ENCODE measurements at regions not wholly inside any gene's neighbourhood (a gene's known extent, or its start where the extent isn't known, plus 50 kb on each side); places are given as distances from the start of the nearest gene placed in this dataset.

- DNase-seq (ENCODE audit: low read depth, low spot score) (no peak), ATAC-seq (no peak)
- 0 out of 2 replicates have a peak, but pooled peaks cover 3% of the 10 kb centered on the region for H3K9me3 ChIP-seq (ENCODE audit: control insufficient read depth, insufficient read depth, low read depth, low read length)
- H3K27ac ChIP-seq (ENCODE audit: low read length) = peak overlapping the region; percentile 23; the same call in 1 of the 2 replicates
- TF ChIP-seq TCF7L2 (IDR thresholded peaks at IDR 0.05; ENCODE audit: low read depth, low read length) (no peak), SIN3A (IDR thresholded peaks at IDR 0.05; ENCODE audit: borderline replicate concordance, insufficient read depth, low read depth, low read length) (no peak), POLR2AphosphoS5 (IDR thresholded peaks at IDR 0.05; ENCODE audit: low read depth, low read length) (no peak), REST (IDR thresholded peaks at IDR 0.05; ENCODE audit: insufficient read depth in 1 of 2, low read depth in 2 of 2, low read length in 1 of 2) (no peak)
- TF ChIP-seq, protein P1, sequence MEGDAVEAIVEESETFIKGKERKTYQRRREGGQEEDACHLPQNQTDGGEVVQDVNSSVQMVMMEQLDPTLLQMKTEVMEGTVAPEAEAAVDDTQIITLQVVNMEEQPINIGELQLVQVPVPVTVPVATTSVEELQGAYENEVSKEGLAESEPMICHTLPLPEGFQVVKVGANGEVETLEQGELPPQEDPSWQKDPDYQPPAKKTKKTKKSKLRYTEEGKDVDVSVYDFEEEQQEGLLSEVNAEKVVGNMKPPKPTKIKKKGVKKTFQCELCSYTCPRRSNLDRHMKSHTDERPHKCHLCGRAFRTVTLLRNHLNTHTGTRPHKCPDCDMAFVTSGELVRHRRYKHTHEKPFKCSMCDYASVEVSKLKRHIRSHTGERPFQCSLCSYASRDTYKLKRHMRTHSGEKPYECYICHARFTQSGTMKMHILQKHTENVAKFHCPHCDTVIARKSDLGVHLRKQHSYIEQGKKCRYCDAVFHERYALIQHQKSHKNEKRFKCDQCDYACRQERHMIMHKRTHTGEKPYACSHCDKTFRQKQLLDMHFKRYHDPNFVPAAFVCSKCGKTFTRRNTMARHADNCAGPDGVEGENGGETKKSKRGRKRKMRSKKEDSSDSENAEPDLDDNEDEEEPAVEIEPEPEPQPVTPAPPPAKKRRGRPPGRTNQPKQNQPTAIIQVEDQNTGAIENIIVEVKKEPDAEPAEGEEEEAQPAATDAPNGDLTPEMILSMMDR (IDR thresholded peaks at IDR 0.05) = no peak
- H3K27me3 ChIP-seq (ENCODE audit: control insufficient read depth, insufficient read depth, low read length) = no peaks in the 10 kb centered on the region
- no peak overlapping the region for H3K4me3 ChIP-seq (ENCODE audit: low read depth in 2 of 2, low read length in 2 of 2)
- no peaks in the 10 kb centered on the region for H3K4me1 ChIP-seq (ENCODE audit: control insufficient read depth, insufficient read depth, low read length)
- POLR2A ChIA-PET = no interaction called here
- CTCF ChIA-PET = no interaction called here
- BruUV-seq (replicated peaks) = no TSS peak
- in situ Hi-C loops (cut with HindIII; ENCODE audit: low pct_unique_long_range_greater_than_20kb, low sequenced_read_pairs) = no loop called here
- no peaks in the 10 kb centered on the region for H3K36me3 ChIP-seq (ENCODE audit: control insufficient read depth, insufficient read depth, low read length)
- intact Hi-C loops (cut with micrococcal nuclease; ENCODE audit: unreplicated experiment) = no loop called here
Observed at GRCh38 chr5:96176022-96176421, 214.4 kb upstream of the ELL2 start.

GRCh38 chr5:96175090-96175489 is 213.4 kb upstream of the ELL2 start:
- in situ Hi-C loops (cut with HindIII; ENCODE audit: low pct_unique_long_range_greater_than_20kb, low sequenced_read_pairs) = no loop called here
- Histone ChIP-seq H3K4me3 (ENCODE audit: low read depth in 2 of 2, low read length in 2 of 2) (no peak overlapping the region), H3K27ac (ENCODE audit: low read length) (no peak overlapping the region), H3K36me3 (ENCODE audit: control insufficient read depth, insufficient read depth, low read length) (no peaks in the 10 kb centered on the region), H3K4me1 (ENCODE audit: control insufficient read depth, insufficient read depth, low read length) (no peaks in the 10 kb centered on the region), H3K9me3 (ENCODE audit: control insufficient read depth, insufficient read depth, low read depth, low read length) (0 out of 2 replicates have a peak, but pooled peaks cover 3% of the 10 kb centered on the region), H3K27me3 (ENCODE audit: control insufficient read depth, insufficient read depth, low read length) (no peaks in the 10 kb centered on the region)
- CTCF ChIA-PET = no interaction called here
- DNase-seq (ENCODE audit: low read depth, low spot score) = no peak
- TF ChIP-seq SIN3A (IDR thresholded peaks at IDR 0.05; ENCODE audit: borderline replicate concordance, insufficient read depth, low read depth, low read length) (no peak), REST (IDR thresholded peaks at IDR 0.05; ENCODE audit: insufficient read depth in 1 of 2, low read depth in 2 of 2, low read length in 1 of 2) (no peak), TCF7L2 (IDR thresholded peaks at IDR 0.05; ENCODE audit: low read depth, low read length) (no peak), POLR2AphosphoS5 (IDR thresholded peaks at IDR 0.05; ENCODE audit: low read depth, low read length) (no peak)
- TF ChIP-seq, protein P1 (IDR thresholded peaks at IDR 0.05) = no peak; the same call in 1 of the 2 replicates
- intact Hi-C loops (cut with micrococcal nuclease; ENCODE audit: unreplicated experiment) = no loop called here
- POLR2A ChIA-PET = no interaction called here
- BruUV-seq (replicated peaks) = no TSS peak
- ATAC-seq = no peak
